ENCODE measurements at regions not wholly inside any gene's neighbourhood (a gene's known extent, or its start where the extent isn't known, plus 50 kb on each side); places are given as distances from the start of the nearest gene placed in this dataset.
A peak's percentile ranks its signal among the peaks of the same experiment; 100 is the strongest.

DNA sequence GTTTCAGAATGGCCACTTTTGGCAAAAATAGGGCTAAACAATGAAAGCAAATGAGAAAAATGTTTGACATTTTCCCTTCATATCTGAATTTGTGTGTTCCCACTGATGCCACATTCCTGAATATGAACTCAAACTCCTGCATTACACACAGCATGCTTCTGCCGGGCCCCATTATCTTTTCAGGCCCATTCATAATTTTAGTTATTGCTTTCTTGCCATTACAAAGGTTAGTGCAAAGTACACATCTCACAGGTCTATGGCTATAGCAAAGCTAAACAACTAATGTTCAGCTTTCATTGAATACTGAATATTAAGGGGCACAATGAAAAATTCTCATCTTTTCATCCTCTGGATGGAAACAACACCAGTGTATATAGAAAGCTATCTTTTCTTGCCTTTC is 568.9 kb upstream of the ZNF608 start:
- Histone ChIP-seq H3K9ac (ENCODE audit: extremely low read depth, low read length, poor library complexity, severe bottlenecking) (no peak overlapping the region), H3K27me3 (ENCODE audit: control insufficient read depth, insufficient read depth, low read length, poor library complexity, severe bottlenecking) (no peaks in the 10 kb centered on the region), H3K4me3 (ENCODE audit: low read length) (no peak overlapping the region), H3K27ac (ENCODE audit: low read depth, low read length) (peak overlapping the region; percentile 53), H3K4me1 (ENCODE audit: control insufficient read depth, insufficient read depth, low read length) (no peaks in the 10 kb centered on the region), H3K9me3 (ENCODE audit: control insufficient read depth, low read length) (peaks cover 16% of the 10 kb centered on the region), H3K36me3 (ENCODE audit: control insufficient read depth, insufficient read depth, low read length) (no peaks in the 10 kb centered on the region)
- no peak for DNase-seq
- 85 to 89% methylated on average over 1 of the region's 1 CpG for WGBS, 2 experiments (ENCODE audit: insufficient coverage in 1 of 2, insufficient read length in 1 of 2)
- Mint-ChIP-seq H3K4me3 (no peak overlapping the region), H3K27ac (no peak overlapping the region), H3K4me1 (peaks cover 9% of the 10 kb centered on the region), H3K9me3 (peaks cover 30% of the 10 kb centered on the region), H3K36me3 (ENCODE audit: low read depth) (peaks cover 10% of the 10 kb centered on the region), H3K27me3 (ENCODE audit: insufficient read depth) (no peaks in the 10 kb centered on the region)
- TF ChIP-seq, protein P1, sequence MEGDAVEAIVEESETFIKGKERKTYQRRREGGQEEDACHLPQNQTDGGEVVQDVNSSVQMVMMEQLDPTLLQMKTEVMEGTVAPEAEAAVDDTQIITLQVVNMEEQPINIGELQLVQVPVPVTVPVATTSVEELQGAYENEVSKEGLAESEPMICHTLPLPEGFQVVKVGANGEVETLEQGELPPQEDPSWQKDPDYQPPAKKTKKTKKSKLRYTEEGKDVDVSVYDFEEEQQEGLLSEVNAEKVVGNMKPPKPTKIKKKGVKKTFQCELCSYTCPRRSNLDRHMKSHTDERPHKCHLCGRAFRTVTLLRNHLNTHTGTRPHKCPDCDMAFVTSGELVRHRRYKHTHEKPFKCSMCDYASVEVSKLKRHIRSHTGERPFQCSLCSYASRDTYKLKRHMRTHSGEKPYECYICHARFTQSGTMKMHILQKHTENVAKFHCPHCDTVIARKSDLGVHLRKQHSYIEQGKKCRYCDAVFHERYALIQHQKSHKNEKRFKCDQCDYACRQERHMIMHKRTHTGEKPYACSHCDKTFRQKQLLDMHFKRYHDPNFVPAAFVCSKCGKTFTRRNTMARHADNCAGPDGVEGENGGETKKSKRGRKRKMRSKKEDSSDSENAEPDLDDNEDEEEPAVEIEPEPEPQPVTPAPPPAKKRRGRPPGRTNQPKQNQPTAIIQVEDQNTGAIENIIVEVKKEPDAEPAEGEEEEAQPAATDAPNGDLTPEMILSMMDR (conservative IDR thresholded peaks at IDR 0.05) = no peak

DNA sequence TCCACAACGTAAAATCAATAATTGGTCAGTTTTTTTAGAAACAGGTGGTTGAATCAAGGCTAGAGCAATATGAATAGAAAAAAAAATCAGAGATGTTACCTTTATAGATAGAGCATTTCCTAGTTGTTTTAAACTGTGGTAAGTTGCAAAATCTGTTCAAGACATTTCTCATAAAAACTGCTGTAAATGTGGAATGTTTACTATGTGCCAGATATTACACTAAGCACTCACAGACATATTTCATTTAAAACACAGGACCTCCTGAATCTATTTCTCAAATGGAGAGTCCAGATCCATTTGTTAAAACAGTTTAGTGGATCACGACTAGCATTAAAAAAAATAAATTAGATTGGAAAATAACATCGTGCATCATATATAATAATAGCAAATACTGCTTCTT is 570.0 kb upstream of the ZNF608 start:
- H3K27me3 Mint-ChIP-seq (ENCODE audit: insufficient read depth) = no peaks in the 10 kb centered on the region
- DNase-seq = no peak
- Histone ChIP-seq H3K9ac (ENCODE audit: extremely low read depth, low read length, poor library complexity, severe bottlenecking) (no peak overlapping the region), H3K4me3 (ENCODE audit: low read length) (no peak overlapping the region), H3K27me3 (ENCODE audit: control insufficient read depth, insufficient read depth, low read length, poor library complexity, severe bottlenecking) (no peaks in the 10 kb centered on the region), H3K9me3 (ENCODE audit: control insufficient read depth, low read length) (peaks cover 16% of the 10 kb centered on the region), H3K27ac (ENCODE audit: low read depth, low read length) (no peak overlapping the region), H3K4me1 (ENCODE audit: control insufficient read depth, insufficient read depth, low read length) (no peaks in the 10 kb centered on the region), H3K36me3 (ENCODE audit: control insufficient read depth, insufficient read depth, low read length) (no peaks in the 10 kb centered on the region)
- peaks cover 30% of the 10 kb centered on the region for H3K9me3 Mint-ChIP-seq
- peaks cover 12% of the 10 kb centered on the region for H3K4me1 Mint-ChIP-seq
- no peak overlapping the region for H3K4me3 Mint-ChIP-seq
- WGBS, 2 experiments (ENCODE audit: insufficient coverage in 1 of 2, insufficient read length in 1 of 2) = 78% methylated on average over 3 of the region's 3 CpGs; no CpG with 5 or more reads in 1 of the 2 experiments
- TF ChIP-seq, protein P1 (conservative IDR thresholded peaks at IDR 0.05) = no peak
- H3K27ac Mint-ChIP-seq = no peak overlapping the region
- peaks cover 10% of the 10 kb centered on the region for H3K36me3 Mint-ChIP-seq (ENCODE audit: low read depth)

DNA sequence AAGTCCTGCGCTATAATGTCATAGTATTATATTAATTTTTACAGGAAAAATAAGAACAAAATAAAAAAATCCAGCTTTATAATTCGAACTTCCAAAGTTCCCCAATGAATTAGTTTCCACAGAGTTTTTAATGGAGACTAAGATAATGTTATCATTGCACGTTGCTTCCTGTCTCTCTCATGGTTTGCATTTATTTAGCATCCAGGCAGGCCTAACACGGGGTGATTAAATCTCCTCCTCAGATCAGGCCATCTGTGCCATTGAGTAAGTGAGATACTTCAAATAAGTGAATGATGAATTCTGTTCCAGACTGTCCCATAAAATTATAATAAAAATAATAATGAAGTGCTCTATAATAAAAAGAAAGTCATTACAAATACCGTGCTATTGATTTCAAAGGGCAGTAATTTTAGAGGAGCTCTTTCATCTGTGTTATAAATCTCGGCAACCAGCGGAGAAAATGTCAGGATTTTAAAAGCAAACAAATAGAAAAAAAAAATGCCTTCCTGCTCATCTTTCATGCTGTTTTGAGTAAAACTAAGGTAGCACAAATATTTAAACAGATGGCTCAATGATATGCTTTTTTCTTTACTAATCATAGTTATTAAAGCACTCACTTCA is 570.6 kb upstream of the ZNF608 start:
- Histone ChIP-seq H3K4me1 (ENCODE audit: control insufficient read depth, insufficient read depth, low read length) (no peaks in the 10 kb centered on the region), H3K27ac (ENCODE audit: low read depth, low read length) (peak overlapping the region; percentile 62), H3K27me3 (ENCODE audit: control insufficient read depth, insufficient read depth, low read length, poor library complexity, severe bottlenecking) (no peaks in the 10 kb centered on the region), H3K36me3 (ENCODE audit: control insufficient read depth, insufficient read depth, low read length) (no peaks in the 10 kb centered on the region), H3K9ac (ENCODE audit: extremely low read depth, low read length, poor library complexity, severe bottlenecking) (no peak overlapping the region), H3K4me3 (ENCODE audit: low read length) (no peak overlapping the region), H3K9me3 (ENCODE audit: control insufficient read depth, low read length) (peaks cover 16% of the 10 kb centered on the region)
- Mint-ChIP-seq H3K4me1 (peaks cover 14% of the 10 kb centered on the region), H3K4me3 (no peak overlapping the region), H3K36me3 (ENCODE audit: low read depth) (peaks cover 10% of the 10 kb centered on the region), H3K27ac (no peak overlapping the region), H3K27me3 (ENCODE audit: insufficient read depth) (no peaks in the 10 kb centered on the region), H3K9me3 (peaks cover 30% of the 10 kb centered on the region)
- TF ChIP-seq, protein P1 (conservative IDR thresholded peaks at IDR 0.05) = no peak
- WGBS, 2 experiments (ENCODE audit: insufficient coverage in 1 of 2, insufficient read length in 1 of 2) = 69 to 77% methylated on average over 3 to 6 of the region's 7 CpGs
- DNase-seq = no peak
